Immature natural killer cell (primary cell): ENCODE measurements at regions not wholly inside any gene's neighbourhood (a gene's known extent, or its start where the extent isn't known, plus 50 kb on each side); places are given as distances from the start of the nearest gene placed in this dataset.
"Not testable (repeated sequence)": the region's sequence is repeated elsewhere in the genome, so short reads cannot be mapped to it uniquely, and the experiment has no call there.

Experiments used
- DNase-seq, 3 donors: peaks; one replicate each; pipeline ENCODE4 v3.0.0; 2022; ENCODE audit warnings: mixed read lengths in 1 of 3
- H3K27ac Mint-ChIP-seq, 6 donors: one replicate each; pipeline ENCODE4 v1.8.0; 2020; ENCODE audit warnings: mixed read lengths in 6 of 6, mild to moderate bottlenecking in 5 of 6, inconsistent platforms in 4 of 6, moderate library complexity in 3 of 6
- H3K27me3 Mint-ChIP-seq, 3 donors: one replicate each; pipeline ENCODE4 v1.8.0; 2020 to 2021; ENCODE audit warnings: low read depth in 3 of 3, mild to moderate bottlenecking in 3 of 3, mixed read lengths in 3 of 3, moderate library complexity in 3 of 3, inconsistent platforms in 1 of 3
- H3K36me3 Mint-ChIP-seq, 3 donors: one replicate each; pipeline ENCODE4 v1.8.0; 2020; ENCODE audit warnings: mixed read lengths in 3 of 3, inconsistent platforms in 2 of 3, mild to moderate bottlenecking in 2 of 3
- H3K4me1 Mint-ChIP-seq, 2 donors: one replicate each; pipeline ENCODE4 v1.8.0; 2020; ENCODE audit warnings: inconsistent platforms in 2 of 2, mild to moderate bottlenecking in 2 of 2, mixed read lengths in 2 of 2, moderate library complexity in 1 of 2
- H3K4me3 Mint-ChIP-seq, 5 donors: one replicate each; pipeline ENCODE4 v1.8.0; 2020; ENCODE audit warnings: mild to moderate bottlenecking in 5 of 5, mixed read lengths in 5 of 5, inconsistent platforms in 3 of 5, moderate library complexity in 3 of 5
- H3K9me3 Mint-ChIP-seq, 6 donors: one replicate each; pipeline ENCODE4 v1.8.0; 2020; ENCODE audit warnings: mild to moderate bottlenecking in 6 of 6, mixed read lengths in 6 of 6, inconsistent platforms in 4 of 6, moderate library complexity in 3 of 6

- Mint-ChIP-seq H3K4me1 (no peaks in the 10 kb centered on the region), H3K4me3 (no peak overlapping the region), H3K27ac (no peak overlapping the region), H3K9me3 (peaks cover 0 to 5% (median 0%) of the 10 kb centered on the region in 6 donors), H3K27me3 (peaks cover 0 to 5% (median 4%) of the 10 kb centered on the region in 3 donors), H3K36me3 (no peaks in the 10 kb centered on the region)
- DNase-seq: no peak
Measured at GRCh38 chr10:28769091-28769604, 91.8 kb downstream of the BAMBI start.

GRCh38 chr10:28771580-28772090 lies 94.3 kb downstream of the BAMBI start:
- H3K4me3 Mint-ChIP-seq, H3K27ac Mint-ChIP-seq, H3K36me3 Mint-ChIP-seq, H3K27me3 Mint-ChIP-seq, H3K4me1 Mint-ChIP-seq, H3K9me3 Mint-ChIP-seq, DNase-seq: not testable (repeated sequence)

GRCh38 chr10:28774051-28774995 lies 97.0 kb downstream of the BAMBI start:
- H3K36me3 Mint-ChIP-seq: no peaks in the 10 kb centered on the region
- peak overlapping the region in 1 of 6 donors; percentile 35 for H3K27ac Mint-ChIP-seq
- H3K27me3 Mint-ChIP-seq: peaks cover 0 to 5% (median 0%) of the 10 kb centered on the region in 3 donors
- no peak overlapping the region for H3K4me3 Mint-ChIP-seq
- H3K4me1 Mint-ChIP-seq: peaks cover 0 to 6% of the 10 kb centered on the region in 2 donors
- DNase-seq: no peak
- H3K9me3 Mint-ChIP-seq: peaks cover 0 to 6% (median under 1%) of the 10 kb centered on the region in 6 donors

GRCh38 chr10:28775773-28776172 lies 98.5 kb downstream of the BAMBI start:
- H3K27me3 Mint-ChIP-seq: peaks cover 0 to 3% (median 0%) of the 10 kb centered on the region in 3 donors
- H3K4me1 Mint-ChIP-seq: peaks cover 0 to 6% of the 10 kb centered on the region in 2 donors
- DNase-seq: no peak
- H3K4me3 Mint-ChIP-seq: no peak overlapping the region
- H3K36me3 Mint-ChIP-seq: no peaks in the 10 kb centered on the region
- H3K27ac Mint-ChIP-seq: no peak overlapping the region
- peaks cover 0 to 6% (median under 1%) of the 10 kb centered on the region in 6 donors for H3K9me3 Mint-ChIP-seq

- Mint-ChIP-seq H3K27ac (no peak overlapping the region), H3K4me1 (peaks cover 0 to 6% of the 10 kb centered on the region in 2 donors), H3K27me3 (peaks cover 0 to 3% (median 0%) of the 10 kb centered on the region in 3 donors), H3K4me3 (no peak overlapping the region), H3K9me3 (peaks cover 0 to 6% (median 1%) of the 10 kb centered on the region in 6 donors), H3K36me3 (no peaks in the 10 kb centered on the region)
- DNase-seq: no peak
Measured at GRCh38 chr10:28776519-28776918, 99.2 kb downstream of the BAMBI start.

GRCh38 chr10:28777911-28778310 lies 100.6 kb downstream of the BAMBI start:
- Mint-ChIP-seq H3K27ac (no peak overlapping the region), H3K4me1 (peaks cover 0 to 6% of the 10 kb centered on the region in 2 donors), H3K9me3 (peaks cover 0 to 6% (median 1%) of the 10 kb centered on the region in 6 donors), H3K4me3 (no peak overlapping the region), H3K36me3 (no peaks in the 10 kb centered on the region), H3K27me3 (peaks cover 0 to 3% (median 0%) of the 10 kb centered on the region in 3 donors)
- DNase-seq: no peak

GRCh38 chr10:28778524-28778923 lies 101.2 kb downstream of the BAMBI start:
- peaks cover 0 to 6% of the 10 kb centered on the region in 2 donors for H3K4me1 Mint-ChIP-seq
- H3K27ac Mint-ChIP-seq: no peak overlapping the region
- H3K9me3 Mint-ChIP-seq: peaks cover 0 to 6% (median 1%) of the 10 kb centered on the region in 6 donors
- H3K4me3 Mint-ChIP-seq: no peak overlapping the region
- no peak for DNase-seq
- H3K36me3 Mint-ChIP-seq: no peaks in the 10 kb centered on the region
- H3K27me3 Mint-ChIP-seq: no peaks in the 10 kb centered on the region

DNA sequence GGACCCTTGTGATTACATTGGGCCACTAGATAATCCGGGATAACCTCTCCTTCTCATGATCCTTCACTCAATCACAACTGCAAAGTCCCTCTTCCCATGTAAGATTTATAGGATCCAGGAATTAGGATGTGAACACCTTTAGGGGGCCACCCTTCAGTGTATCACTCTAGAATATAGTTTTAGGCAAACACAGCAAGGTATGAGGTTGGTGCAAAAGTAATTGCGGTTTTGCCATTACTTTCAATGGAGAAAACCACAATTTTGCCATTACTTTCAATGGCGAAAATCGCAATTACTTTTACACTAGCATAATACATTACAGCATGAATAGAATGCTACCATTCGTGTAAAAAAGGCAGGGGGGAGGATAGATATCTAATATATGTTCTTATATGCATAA lies 104.0 kb downstream of the BAMBI start:
- Mint-ChIP-seq H3K27ac (no peak overlapping the region), H3K4me3 (no peak overlapping the region), H3K4me1 (no peaks in the 10 kb centered on the region), H3K9me3 (peaks cover 0 to 1% (median 0%) of the 10 kb centered on the region in 6 donors), H3K27me3 (no peaks in the 10 kb centered on the region), H3K36me3 (no peaks in the 10 kb centered on the region)
- DNase-seq: no peak

- H3K36me3 Mint-ChIP-seq: no peaks in the 10 kb centered on the region
- peaks cover 0 to 1% of the 10 kb centered on the region in 2 donors for H3K4me1 Mint-ChIP-seq
- DNase-seq: no peak
- H3K27ac Mint-ChIP-seq: no peak overlapping the region
- peaks cover 0 to 3% (median 0%) of the 10 kb centered on the region in 6 donors for H3K9me3 Mint-ChIP-seq
- H3K4me3 Mint-ChIP-seq: no peak overlapping the region
- peaks cover 0 to 5% (median 1%) of the 10 kb centered on the region in 3 donors for H3K27me3 Mint-ChIP-seq
Measured at GRCh38 chr10:28783087-28783486, 105.8 kb downstream of the BAMBI start.

DNA sequence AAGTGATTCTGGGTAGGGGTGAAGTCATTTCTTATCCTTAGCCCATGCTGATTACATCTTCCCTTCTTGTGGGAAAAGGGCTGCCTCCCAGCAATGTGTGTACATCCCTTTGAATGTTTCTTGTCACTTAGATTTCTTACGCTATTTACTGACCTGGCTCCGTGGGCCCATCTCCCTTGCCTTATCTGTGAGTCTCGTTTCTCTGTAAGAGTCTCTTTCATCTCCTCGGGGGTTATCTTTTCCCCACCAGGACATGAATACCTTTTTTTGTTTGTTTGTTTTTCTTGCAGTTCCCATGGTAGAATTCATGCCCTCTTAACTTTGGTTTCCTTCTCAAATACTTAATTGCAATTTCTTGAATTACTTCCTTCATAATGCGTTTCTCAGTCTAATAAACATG lies 107.7 kb downstream of the BAMBI start:
- DNase-seq: no peak
- no peak overlapping the region for H3K4me3 Mint-ChIP-seq
- H3K9me3 Mint-ChIP-seq: peaks cover 0 to 3% (median 0%) of the 10 kb centered on the region in 6 donors
- H3K27ac Mint-ChIP-seq: no peak overlapping the region
- H3K36me3 Mint-ChIP-seq: no peaks in the 10 kb centered on the region
- peaks cover 0 to 7% (median 1%) of the 10 kb centered on the region in 3 donors for H3K27me3 Mint-ChIP-seq
- peaks cover 0 to 10% of the 10 kb centered on the region in 2 donors for H3K4me1 Mint-ChIP-seq

GRCh38 chr10:28788252-28788651 lies 110.9 kb downstream of the BAMBI start:
- Mint-ChIP-seq H3K4me3 (no peak overlapping the region), H3K4me1 (peaks cover 0 to 10% of the 10 kb centered on the region in 2 donors), H3K27me3 (peaks cover 0 to 9% (median 4%) of the 10 kb centered on the region in 3 donors), H3K9me3 (peaks cover 0 to 1% (median 0%) of the 10 kb centered on the region in 6 donors), H3K27ac (peak overlapping the region in 1 of 6 donors; percentile 21), H3K36me3 (no peaks in the 10 kb centered on the region)
- peak in 2 of 3 donors; percentile 1 to 2 for DNase-seq

DNA sequence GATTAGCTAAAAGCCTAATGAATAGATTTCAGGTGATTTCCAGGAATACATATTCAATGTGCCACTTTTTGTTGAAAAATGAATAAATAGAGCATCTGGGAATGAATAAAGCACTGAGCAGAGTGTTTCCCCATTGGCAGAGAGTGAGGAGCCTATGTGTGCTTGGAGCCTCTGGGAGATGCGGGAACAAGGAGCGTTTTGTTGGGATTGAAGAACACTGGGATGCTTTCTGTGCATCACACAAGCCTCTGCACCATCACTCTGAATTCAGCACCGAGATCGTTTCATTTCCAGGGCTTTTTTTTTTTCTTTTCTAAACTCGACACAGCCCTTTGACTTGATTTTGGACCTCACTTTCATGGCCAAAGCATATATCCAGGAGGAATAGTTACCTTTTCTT lies 111.4 kb downstream of the BAMBI start:
- no peak for DNase-seq
- Mint-ChIP-seq H3K36me3 (no peaks in the 10 kb centered on the region), H3K4me1 (peaks cover 0 to 10% of the 10 kb centered on the region in 2 donors), H3K9me3 (peaks cover 0 to 1% (median 0%) of the 10 kb centered on the region in 6 donors), H3K27me3 (peaks cover 0 to 9% (median 4%) of the 10 kb centered on the region in 3 donors), H3K4me3 (no peak overlapping the region), H3K27ac (no peak overlapping the region)

- H3K4me1 Mint-ChIP-seq: peaks cover 0 to 10% of the 10 kb centered on the region in 2 donors
- H3K27ac Mint-ChIP-seq: no peak overlapping the region
- peaks cover 0 to 9% (median 4%) of the 10 kb centered on the region in 3 donors for H3K27me3 Mint-ChIP-seq
- no peak for DNase-seq
- no peak overlapping the region for H3K4me3 Mint-ChIP-seq
- no peaks in the 10 kb centered on the region for H3K36me3 Mint-ChIP-seq
- H3K9me3 Mint-ChIP-seq: peaks cover 0 to 3% (median 0%) of the 10 kb centered on the region in 6 donors
Measured at GRCh38 chr10:28790146-28790545, 112.8 kb downstream of the BAMBI start.

GRCh38 chr10:28793482-28793881 lies 116.2 kb downstream of the BAMBI start:
- no peak overlapping the region for H3K4me3 Mint-ChIP-seq
- H3K36me3 Mint-ChIP-seq: no peaks in the 10 kb centered on the region
- peaks cover 0 to 4% (median 0%) of the 10 kb centered on the region in 6 donors for H3K9me3 Mint-ChIP-seq
- no peak for DNase-seq
- peaks cover 0 to 5% of the 10 kb centered on the region in 2 donors for H3K4me1 Mint-ChIP-seq
- peaks cover 0 to 4% (median 3%) of the 10 kb centered on the region in 3 donors for H3K27me3 Mint-ChIP-seq
- no peak overlapping the region for H3K27ac Mint-ChIP-seq
